HG03439 (cell line): ENCODE measurements at regions not wholly inside any gene's neighbourhood (a gene's known extent, or its start where the extent isn't known, plus 50 kb on each side); places are given as distances from the start of the nearest gene placed in this dataset.
"Not testable (repeated sequence)": the region's sequence is repeated elsewhere in the genome, so short reads cannot be mapped to it uniquely, and the experiment has no call there.

Experiments used
- ATAC-seq: cut with Tn5 transposase; IDR thresholded peaks from one replicate; pipeline ENCODE4 v1.9.1; 2021; ENCODE audit warnings: mild to moderate bottlenecking, moderate library complexity; ENCODE audit not compliant: unreplicated experiment

DNA sequence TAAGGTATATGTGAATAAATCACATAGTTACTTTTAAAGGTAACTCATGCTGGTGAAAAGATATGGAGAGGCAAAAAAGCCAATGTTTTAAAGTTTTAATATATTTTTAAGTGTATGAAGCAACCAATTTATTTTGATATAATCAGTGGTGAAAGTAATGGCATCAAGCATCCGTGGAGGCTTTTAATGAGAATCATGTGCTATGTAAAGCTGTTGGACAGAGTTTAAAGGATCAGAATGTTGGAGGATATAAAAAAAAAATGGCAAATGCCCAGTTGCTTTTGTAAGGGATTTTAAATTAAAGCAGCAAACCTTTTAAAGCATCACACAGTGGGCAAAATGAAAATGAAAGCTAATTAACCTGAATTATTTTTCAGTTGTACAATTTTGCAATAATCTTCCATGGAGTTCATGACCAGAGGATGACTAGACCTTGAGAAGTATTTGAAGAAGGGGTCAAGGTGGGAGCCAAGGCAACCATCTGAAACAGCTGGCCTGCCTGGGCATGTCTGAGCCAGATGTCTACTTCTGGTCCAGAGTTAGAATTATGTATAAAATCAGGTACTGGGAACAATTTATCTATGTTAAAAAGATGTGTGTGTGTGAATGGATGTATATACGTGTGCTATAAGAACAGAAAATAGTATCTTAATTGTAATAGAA lies 1007.9 kb downstream of the LTN1 start:
- ATAC-seq, result not testable (repeated sequence)

DNA sequence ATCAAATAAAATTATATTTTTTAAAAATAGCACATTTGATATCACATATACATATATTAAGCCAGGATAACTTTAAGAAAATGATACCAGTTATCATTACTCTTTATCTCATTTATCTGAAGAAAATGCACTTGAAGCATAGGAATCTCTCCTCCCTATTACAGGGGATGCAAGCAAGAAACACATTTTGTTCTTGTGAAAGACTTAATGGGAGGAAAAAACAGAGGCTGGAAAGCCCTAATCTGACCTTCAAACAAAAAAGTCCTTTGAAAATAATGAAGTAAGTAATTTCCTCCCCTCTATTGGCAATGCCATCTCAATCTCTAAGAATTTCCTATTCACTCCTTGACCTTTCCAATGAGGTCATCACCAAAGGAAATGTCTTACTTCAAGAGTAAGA lies 1012.6 kb upstream of the ADAMTS5 start:
- ATAC-seq, result not testable (repeated sequence)

- no peak for ATAC-seq
Measured at GRCh38 chr21:27975514-27975913, 1008.6 kb upstream of the ADAMTS5 start.

- ATAC-seq, result not testable (repeated sequence)
Measured at GRCh38 chr21:27974152-27974551, 1007.3 kb upstream of the ADAMTS5 start.

DNA sequence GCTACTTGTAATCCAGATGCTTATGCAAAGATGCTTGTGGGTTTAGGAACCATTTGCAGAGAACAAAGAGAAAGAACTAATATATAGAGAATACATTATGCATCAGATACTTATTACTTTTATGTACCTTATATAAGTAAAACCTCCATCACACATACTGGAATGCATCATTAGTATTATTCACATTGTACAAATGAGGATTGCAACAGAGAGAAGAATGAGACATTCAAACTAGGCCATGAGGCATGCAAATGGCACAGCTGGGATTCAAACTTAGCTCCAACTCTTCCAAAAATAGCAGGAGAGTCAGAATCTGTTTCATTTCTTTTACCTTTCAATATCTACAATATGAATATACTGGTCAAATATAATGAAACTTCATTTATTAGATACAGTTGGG lies 1001.4 kb upstream of the ADAMTS5 start:
- not testable (repeated sequence) for ATAC-seq

DNA sequence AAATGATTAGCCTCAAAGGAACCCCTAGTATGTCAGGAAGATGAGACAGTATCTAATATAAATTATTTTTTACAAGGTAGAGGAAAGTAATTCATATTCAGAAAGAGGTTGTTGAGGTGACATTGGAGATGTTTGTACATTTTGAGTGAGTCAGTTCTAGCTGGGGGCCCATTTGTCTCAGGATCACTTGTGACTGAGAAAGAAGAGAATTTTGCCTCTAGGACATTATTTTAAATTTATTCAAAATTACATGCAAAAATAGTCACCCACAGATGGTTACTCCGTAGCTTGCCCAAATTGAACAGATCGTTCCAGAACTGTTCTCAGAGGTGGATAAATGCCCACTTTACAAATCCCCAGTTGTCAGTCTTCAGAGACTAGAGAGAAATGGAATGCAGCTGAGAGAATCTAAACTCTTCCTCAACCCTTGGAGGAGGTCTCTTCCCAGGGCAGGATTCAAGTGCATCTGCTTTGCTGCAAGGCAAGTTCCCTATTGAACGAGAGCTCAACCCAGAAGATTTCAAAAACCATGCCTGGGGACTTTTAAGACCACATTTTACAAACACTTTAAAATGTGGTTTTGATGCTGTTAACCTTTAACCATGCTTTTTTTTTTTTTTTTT lies 987.8 kb upstream of the ADAMTS5 start:
- no peak for ATAC-seq

DNA sequence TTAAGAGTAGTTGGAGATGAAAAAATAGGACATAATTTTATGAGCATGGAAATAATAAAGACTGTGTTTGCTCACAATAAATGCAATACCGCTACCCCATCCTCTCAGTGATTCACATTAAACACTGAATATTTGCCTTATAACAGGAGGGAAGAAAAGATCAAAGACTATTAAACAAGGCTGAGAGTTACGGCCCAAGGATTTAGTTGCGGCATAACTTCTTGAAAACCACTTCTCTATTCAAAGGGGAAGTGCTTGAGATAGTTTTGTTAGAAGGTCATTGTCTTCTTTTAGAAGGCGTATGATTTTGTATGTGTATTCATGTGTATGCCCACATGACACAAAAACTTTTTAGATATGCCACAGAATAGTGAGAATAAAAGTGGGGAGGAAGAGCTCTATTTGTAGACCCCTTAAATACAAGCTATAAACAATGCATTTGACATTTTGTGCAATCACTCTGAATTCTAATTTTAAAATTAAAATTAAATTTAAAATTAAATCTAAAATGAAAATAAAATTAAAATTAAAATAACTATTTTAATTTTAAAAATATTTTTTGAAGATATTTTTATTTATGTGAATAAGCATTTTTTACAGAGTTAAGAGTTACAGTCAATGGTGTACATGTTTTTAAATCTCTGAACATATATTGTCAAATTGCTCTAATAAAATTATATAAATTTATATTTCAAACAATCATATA lies 986.6 kb upstream of the ADAMTS5 start:
- no peak for ATAC-seq

GRCh38 chr21:27949093-27949492 lies 982.2 kb upstream of the ADAMTS5 start:
- not testable (repeated sequence) for ATAC-seq

GRCh38 chr21:27930108-27930767 lies 963.4 kb upstream of the ADAMTS5 start:
- ATAC-seq, result not testable (repeated sequence)

- ATAC-seq, result not testable (repeated sequence)
Measured at GRCh38 chr21:27929179-27929578, 962.3 kb upstream of the ADAMTS5 start.

GRCh38 chr21:27928534-27929115 lies 961.7 kb upstream of the ADAMTS5 start:
- not testable (repeated sequence) for ATAC-seq

GRCh38 chr21:27921421-27921820 lies 954.5 kb upstream of the ADAMTS5 start:
- ATAC-seq, result not testable (repeated sequence)

DNA sequence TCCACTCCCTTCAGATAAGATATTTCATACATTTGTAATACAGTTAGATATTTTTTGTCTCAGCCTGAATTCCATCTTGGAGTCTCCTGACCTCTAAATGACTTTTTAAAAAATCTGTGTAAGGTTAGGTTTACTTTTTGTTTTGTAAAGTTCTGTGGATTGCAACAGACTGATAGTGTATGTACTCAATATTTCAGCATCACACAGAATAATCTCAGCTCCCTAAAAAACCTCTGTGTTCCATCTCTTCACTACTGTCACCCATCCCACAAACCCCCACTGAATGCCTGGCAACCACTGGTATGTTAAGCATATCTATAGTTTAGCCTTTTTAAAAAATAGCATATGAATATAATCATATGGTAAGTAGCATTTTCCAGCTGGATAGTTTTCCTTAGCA lies 951.1 kb upstream of the ADAMTS5 start:
- not testable (repeated sequence) for ATAC-seq

GRCh38 chr21:27916326-27916725 lies 949.4 kb upstream of the ADAMTS5 start:
- ATAC-seq, result not testable (repeated sequence)

DNA sequence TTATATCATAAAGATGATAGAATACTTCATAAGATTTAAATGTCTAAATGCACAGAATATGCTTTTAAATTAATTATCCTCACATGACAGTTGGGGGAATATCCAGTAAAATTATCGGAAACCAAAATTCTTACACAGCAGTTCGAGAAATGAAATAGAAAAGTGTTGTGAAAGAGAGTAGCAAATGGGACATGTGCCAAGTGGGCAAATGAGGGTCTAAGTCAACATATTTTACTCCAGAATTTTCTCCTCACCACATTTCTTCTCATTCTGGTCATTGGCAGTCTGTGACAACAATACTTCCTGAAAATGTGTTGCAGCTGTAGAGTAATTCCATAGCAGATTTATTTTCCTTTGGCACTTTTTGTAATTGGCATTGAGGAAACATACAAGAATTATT lies 945.2 kb upstream of the ADAMTS5 start:
- not testable (repeated sequence) for ATAC-seq

DNA sequence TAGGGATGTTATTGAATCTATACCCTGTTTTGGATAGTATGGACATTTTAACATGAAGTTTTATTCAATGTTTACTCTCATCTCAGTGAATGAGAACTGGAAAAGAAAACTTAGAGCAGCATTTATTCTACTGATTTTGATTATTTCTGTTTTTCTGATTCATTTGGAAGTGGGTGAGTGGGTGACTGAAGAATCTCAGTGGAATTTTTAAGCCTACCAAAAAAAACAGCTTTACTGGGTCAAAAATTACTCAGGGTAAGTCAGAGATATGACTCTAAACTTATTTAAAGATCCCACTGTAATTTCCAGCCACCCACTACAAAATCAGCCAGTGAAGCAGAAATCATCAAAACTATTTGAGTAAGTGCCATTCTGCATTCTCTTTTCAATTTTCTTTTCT lies 942.6 kb upstream of the ADAMTS5 start:
- not testable (repeated sequence) for ATAC-seq

DNA sequence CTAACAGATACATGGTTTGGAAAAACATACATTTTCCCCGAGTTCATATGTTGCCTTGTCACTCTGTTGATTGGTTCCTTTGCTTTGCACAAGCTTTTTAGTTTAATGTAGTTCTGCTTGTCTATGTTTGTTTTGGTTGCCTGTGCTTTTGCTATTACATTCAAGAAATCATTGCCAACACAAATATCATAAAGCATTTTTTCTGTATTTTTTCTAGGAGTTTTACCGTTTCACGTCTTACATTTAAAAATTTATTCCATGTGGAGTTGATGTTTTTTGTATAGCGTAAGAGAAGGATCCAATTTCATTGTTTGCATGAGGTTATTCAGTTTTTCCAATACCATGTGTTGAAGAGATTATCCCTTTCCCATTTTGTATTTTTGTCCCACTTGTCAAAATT lies 941.9 kb upstream of the ADAMTS5 start:
- not testable (repeated sequence) for ATAC-seq

GRCh38 chr21:27902904-27903303 lies 936.0 kb upstream of the ADAMTS5 start:
- ATAC-seq, result not testable (repeated sequence)

DNA sequence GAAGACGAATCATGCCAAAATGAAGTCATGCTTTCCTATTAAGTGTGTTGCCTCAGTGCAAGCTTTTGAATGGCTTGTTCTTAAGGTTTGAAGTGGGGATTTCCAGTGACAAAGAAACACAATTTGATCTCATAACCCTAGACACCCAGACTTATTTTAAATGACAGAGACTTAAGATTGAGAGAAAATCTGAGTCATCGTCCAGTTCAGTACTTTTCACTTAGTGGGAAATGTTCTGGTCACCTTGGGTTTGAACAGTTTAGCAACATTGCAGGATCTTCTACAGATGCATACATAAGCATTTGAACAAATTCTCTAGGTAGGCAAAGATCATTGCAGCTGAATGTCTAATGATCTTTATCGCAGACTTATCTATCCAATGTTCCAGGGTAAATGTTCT lies 926.7 kb upstream of the ADAMTS5 start:
- not testable (repeated sequence) for ATAC-seq

DNA sequence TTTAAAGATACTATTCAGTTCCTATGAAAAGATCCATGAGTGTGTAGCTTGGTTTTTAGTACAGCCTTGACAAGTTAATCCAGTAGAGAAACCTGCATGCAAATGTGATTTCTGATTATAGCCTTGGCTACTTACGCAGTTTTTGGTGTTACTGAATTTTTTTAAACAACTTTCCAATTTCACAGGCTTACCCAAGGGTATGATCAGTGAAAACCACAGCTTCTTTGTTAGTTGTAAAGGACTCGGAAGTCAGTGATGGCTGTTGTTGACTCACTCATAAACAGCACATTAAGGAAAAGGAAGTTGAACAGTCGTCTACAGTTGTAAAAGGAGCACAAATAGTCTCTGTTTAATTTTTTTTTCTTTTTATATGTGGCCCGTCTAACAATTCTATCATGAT lies 924.6 kb upstream of the ADAMTS5 start:
- ATAC-seq, result not testable (repeated sequence)
